WTC11 (cell line): ENCODE measurements at regions not wholly inside any gene's neighbourhood (a gene's known extent, or its start where the extent isn't known, plus 50 kb on each side); places are given as distances from the start of the nearest gene placed in this dataset.

ENCODE experiments used
- ATAC-seq: fragments of 200-7000 bp; cut with Tn5 transposase; 2 replicates; pipeline ENCODE4 v1.10.0; 2021; ENCODE audit warnings: mild to moderate bottlenecking, moderate library complexity
- CTCF ChIA-PET: fragments of 300-600 bp; sonication (Branson Sonifier 250); formaldehyde crosslinking; loops from one replicate; lab custom pipeline; 2021; ENCODE audit warnings: antibody characterized with exemption; lab: Charles Lee
- POLR2A ChIA-PET: fragments of 350-600 bp; sonication (Branson Sonifier 250); formaldehyde crosslinking; loops from one replicate; lab custom pipeline; 2021; ENCODE audit warnings: antibody characterized with exemption; lab: Charles Lee
- DNase-seq: peaks from one replicate; pipeline ENCODE4 v3.0.0; 2021; ENCODE audit warnings: low spot score
- H3K27ac Mint-ChIP-seq: 2 replicates; pipeline ENCODE4 v1.8.0; 2021; ENCODE audit warnings: mixed read lengths
- H3K27me3 Mint-ChIP-seq: 2 replicates; pipeline ENCODE4 v1.8.0; 2021; ENCODE audit warnings: low read depth, mild to moderate bottlenecking, moderate library complexity, mixed read lengths
- H3K36me3 Mint-ChIP-seq: 2 replicates; pipeline ENCODE4 v1.8.0; 2021; ENCODE audit warnings: mixed read lengths
- H3K4me1 Mint-ChIP-seq: 2 replicates; pipeline ENCODE4 v1.8.0; 2022; ENCODE audit warnings: mixed read lengths
- H3K4me3 Mint-ChIP-seq: 2 replicates; pipeline ENCODE4 v1.8.0; 2021; ENCODE audit warnings: mild to moderate bottlenecking, moderate library complexity, mixed read lengths
- H3K9me3 Mint-ChIP-seq: 2 replicates; pipeline ENCODE4 v1.8.0; 2021; ENCODE audit warnings: mixed read lengths
- ATF1 ChIP-seq: sonication (generic); formaldehyde crosslinking; IDR thresholded peaks from 2 replicates; pipeline ENCODE4 v1.8.1; 2023; ENCODE audit warnings: mild to moderate bottlenecking, moderate library complexity, missing genetic modification reagents
- CREB1 ChIP-seq: sonication (generic); formaldehyde crosslinking; IDR thresholded peaks from 2 replicates; pipeline ENCODE4 v1.8.0; 2023; ENCODE audit warnings: mild to moderate bottlenecking, missing genetic modification reagents
- EMX1 ChIP-seq: fragments of 250-450 bp; sonication (Bioruptor Pico); IDR thresholded peaks from 2 replicates; pipeline ENCODE4 v1.8.0; 2021; ENCODE audit warnings: mild to moderate bottlenecking
- ESRRA ChIP-seq: sonication (generic); formaldehyde crosslinking; IDR thresholded peaks from 2 replicates; pipeline ENCODE4 v1.8.1; 2022; ENCODE audit warnings: mild to moderate bottlenecking, missing genetic modification reagents, borderline replicate concordance
- GABPB1 ChIP-seq: sonication (generic); formaldehyde crosslinking; IDR thresholded peaks from 2 replicates; pipeline ENCODE4 v1.8.1; 2023; ENCODE audit warnings: mild to moderate bottlenecking, missing genetic modification reagents
- HMGA2 ChIP-seq: fragments of 250-450 bp; sonication (Bioruptor Pico); IDR thresholded peaks from 2 replicates; pipeline ENCODE4 v1.4.0; 2021; ENCODE audit warnings: mild to moderate bottlenecking, moderate library complexity
- JAZF1 ChIP-seq: fragments of 250-450 bp; sonication (Bioruptor Pico); IDR thresholded peaks from 2 replicates; pipeline ENCODE4 v1.9.0; 2021; ENCODE audit warnings: moderate library complexity, mild to moderate bottlenecking, inconsistent platforms
- NFATC4 ChIP-seq: fragments of 250-450 bp; sonication (Bioruptor Pico); IDR thresholded peaks from 2 replicates; pipeline ENCODE4 v1.9.0; 2021; ENCODE audit warnings: mild to moderate bottlenecking
- NR1H2 ChIP-seq: sonication (generic); formaldehyde crosslinking; IDR thresholded peaks from 2 replicates; pipeline ENCODE4 v1.9.0; 2021; ENCODE audit warnings: mild to moderate bottlenecking, moderate library complexity, missing genetic modification reagents
- NR2C2 ChIP-seq: sonication (generic); formaldehyde crosslinking; IDR thresholded peaks from 2 replicates; pipeline ENCODE4 v1.8.0; 2022; ENCODE audit warnings: mild to moderate bottlenecking, missing genetic modification reagents
- RELA ChIP-seq: sonication (generic); formaldehyde crosslinking; IDR thresholded peaks from 2 replicates; pipeline ENCODE4 v1.8.1; 2022; ENCODE audit warnings: missing genetic modification reagents, mild to moderate bottlenecking, borderline replicate concordance
- RORB ChIP-seq: fragments of 250-450 bp; sonication (Bioruptor Pico); IDR thresholded peaks from 2 replicates; pipeline ENCODE4 v1.9.0; 2021; ENCODE audit warnings: mild to moderate bottlenecking
- SMAD4 ChIP-seq: sonication (generic); formaldehyde crosslinking; IDR thresholded peaks from 2 replicates; pipeline ENCODE4 v1.8.0; 2022; ENCODE audit warnings: mild to moderate bottlenecking, missing genetic modification reagents
- TCF7 ChIP-seq: sonication (generic); formaldehyde crosslinking; IDR thresholded peaks from 2 replicates; pipeline ENCODE4 v1.8.0; 2022; ENCODE audit warnings: mild to moderate bottlenecking, low read depth, missing genetic modification reagents, moderate library complexity
- ZBTB21 ChIP-seq: sonication (generic); formaldehyde crosslinking; IDR thresholded peaks from 2 replicates; pipeline ENCODE4 v1.8.1; 2023; ENCODE audit warnings: mild to moderate bottlenecking, missing genetic modification reagents, borderline replicate concordance
- ZNF219 ChIP-seq: sonication (generic); formaldehyde crosslinking; IDR thresholded peaks from 2 replicates; pipeline ENCODE4 v1.8.0; 2023; ENCODE audit warnings: missing genetic modification reagents, mild to moderate bottlenecking, borderline replicate concordance
- ZNF317 ChIP-seq: sonication (generic); formaldehyde crosslinking; IDR thresholded peaks from 2 replicates; pipeline ENCODE4 v1.8.1; 2023; ENCODE audit warnings: low read depth, mild to moderate bottlenecking, moderate library complexity, missing genetic modification reagents, borderline replicate concordance
- TF ChIP-seq, protein P1 (sequence below): fragments of 250-450 bp; sonication (Bioruptor Pico); IDR thresholded peaks from 2 replicates; pipeline ENCODE4 v2.1.2; 2022; ENCODE audit warnings: mild to moderate bottlenecking, moderate library complexity
- TF ChIP-seq, protein P2 (sequence below): fragments of 250-450 bp; sonication (Bioruptor Pico); IDR thresholded peaks from 2 replicates; pipeline ENCODE4 v1.9.0; 2021; ENCODE audit warnings: mild to moderate bottlenecking
- TF ChIP-seq, protein P3 (sequence below): sonication (generic); formaldehyde crosslinking; IDR thresholded peaks from 2 replicates; pipeline ENCODE4 v1.8.0; 2022; ENCODE audit warnings: mild to moderate bottlenecking, missing genetic modification reagents
- TF ChIP-seq, protein P4 (sequence below): sonication (generic); formaldehyde crosslinking; IDR thresholded peaks from 2 replicates; pipeline ENCODE4 v1.8.0; 2022; ENCODE audit warnings: missing genetic modification reagents

DNA sequence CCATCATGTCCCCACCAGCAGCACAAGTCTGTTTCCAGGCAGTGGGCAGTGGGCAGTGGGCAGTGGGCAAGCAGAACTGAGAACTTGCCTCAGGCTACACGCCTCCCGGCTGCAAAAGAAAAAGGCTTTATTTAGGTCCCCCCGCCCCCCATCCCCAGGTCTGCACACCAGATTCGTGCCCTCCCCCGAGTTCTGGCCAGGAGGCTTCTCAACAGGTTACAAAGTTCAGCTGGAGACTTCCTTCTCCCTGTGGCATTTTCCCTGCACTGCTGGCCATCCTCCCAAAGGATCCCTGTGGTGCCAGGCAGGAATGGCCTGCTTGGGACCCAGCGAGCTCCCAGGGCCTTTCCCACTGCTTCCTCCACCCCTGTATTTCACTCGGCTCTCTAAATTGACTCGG, 97.0 kb upstream of the TRIM2 start:
- Mint-ChIP-seq H3K4me3 (no peak overlapping the region), H3K36me3 (peaks cover 14% of the 10 kb centered on the region; the same call in 1 of the 2 replicates), H3K27me3 (peaks cover 7% of the 10 kb centered on the region), H3K4me1 (peaks cover 9% of the 10 kb centered on the region), H3K27ac (no peak overlapping the region), H3K9me3 (peaks cover 26% of the 10 kb centered on the region)
- ATAC-seq (no peak), DNase-seq (no peak)
- TF ChIP-seq RORB (no peak), ESRRA (CRISPR knock-in tag) (no peak), ZNF317 (CRISPR knock-in tag) (no peak), ZBTB21 (no peak)
- ChIA-PET POLR2A (no interaction called here), CTCF (interaction anchor here (0.6 to 2.0 kb wide), 4 partner anchors 19 to 112 kb away, joined by 3 to 8 read pairs (median 5); no protein-coding TSS in a partner anchor)

DNA sequence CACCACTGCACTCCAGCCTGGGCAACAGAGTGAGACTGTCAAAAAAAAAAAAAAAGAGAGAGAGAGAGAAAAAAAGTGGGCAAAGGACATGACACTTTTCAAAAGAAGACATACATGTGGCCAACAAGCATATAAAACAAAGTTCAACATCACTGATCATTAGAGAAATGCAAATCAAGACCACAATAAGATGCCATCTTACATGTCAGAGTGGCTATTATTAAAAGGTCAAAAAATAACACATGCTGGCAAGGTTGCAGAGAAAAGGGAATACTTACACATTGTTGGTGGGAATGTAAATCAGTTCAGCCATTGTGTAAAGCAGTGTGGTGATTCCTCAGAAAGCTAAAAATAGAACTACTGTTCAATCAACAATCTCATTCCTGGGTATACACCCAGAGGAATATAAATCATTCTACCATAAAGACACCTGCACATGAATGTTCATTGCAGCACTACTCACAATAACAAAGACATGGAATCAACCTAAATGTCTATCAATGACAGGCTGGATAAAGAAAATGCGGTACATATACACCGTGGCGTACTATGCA, 94.9 kb upstream of the TRIM2 start:
- Mint-ChIP-seq H3K4me3 (no peak overlapping the region), H3K36me3 (peaks cover 14% of the 10 kb centered on the region; the same call in 1 of the 2 replicates), H3K4me1 (peaks cover 9% of the 10 kb centered on the region), H3K27ac (no peak overlapping the region)
- no peak for ATAC-seq
- ChIA-PET POLR2A (no interaction called here), CTCF (interaction anchor here (0.5 to 2.0 kb wide), 3 partner anchors 17 to 266 kb away, joined by 3 to 6 read pairs (median 4); no protein-coding TSS in a partner anchor)
- no peak for DNase-seq
- TF ChIP-seq CREB1 (CRISPR knock-in tag) (no peak), JAZF1 (CRISPR knock-in tag) (no peak), ZNF219 (no peak), EMX1 (no peak), ATF1 (no peak), GABPB1 (CRISPR knock-in tag) (no peak), NR2C2 (no peak), ESRRA (CRISPR knock-in tag) (no peak)
- TF ChIP-seq, protein P1, sequence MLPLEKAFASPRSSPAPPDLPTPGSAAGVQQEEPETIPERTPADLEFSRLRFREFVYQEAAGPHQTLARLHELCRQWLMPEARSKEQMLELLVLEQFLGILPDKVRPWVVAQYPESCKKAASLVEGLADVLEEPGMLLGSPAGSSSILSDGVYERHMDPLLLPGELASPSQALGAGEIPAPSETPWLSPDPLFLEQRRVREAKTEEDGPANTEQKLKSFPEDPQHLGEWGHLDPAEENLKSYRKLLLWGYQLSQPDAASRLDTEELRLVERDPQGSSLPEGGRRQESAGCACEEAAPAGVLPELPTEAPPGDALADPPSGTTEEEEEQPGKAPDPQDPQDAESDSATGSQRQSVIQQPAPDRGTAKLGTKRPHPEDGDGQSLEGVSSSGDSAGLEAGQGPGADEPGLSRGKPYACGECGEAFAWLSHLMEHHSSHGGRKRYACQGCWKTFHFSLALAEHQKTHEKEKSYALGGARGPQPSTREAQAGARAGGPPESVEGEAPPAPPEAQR (CRISPR knock-in tag), result no peak
- TF ChIP-seq, protein P2, sequence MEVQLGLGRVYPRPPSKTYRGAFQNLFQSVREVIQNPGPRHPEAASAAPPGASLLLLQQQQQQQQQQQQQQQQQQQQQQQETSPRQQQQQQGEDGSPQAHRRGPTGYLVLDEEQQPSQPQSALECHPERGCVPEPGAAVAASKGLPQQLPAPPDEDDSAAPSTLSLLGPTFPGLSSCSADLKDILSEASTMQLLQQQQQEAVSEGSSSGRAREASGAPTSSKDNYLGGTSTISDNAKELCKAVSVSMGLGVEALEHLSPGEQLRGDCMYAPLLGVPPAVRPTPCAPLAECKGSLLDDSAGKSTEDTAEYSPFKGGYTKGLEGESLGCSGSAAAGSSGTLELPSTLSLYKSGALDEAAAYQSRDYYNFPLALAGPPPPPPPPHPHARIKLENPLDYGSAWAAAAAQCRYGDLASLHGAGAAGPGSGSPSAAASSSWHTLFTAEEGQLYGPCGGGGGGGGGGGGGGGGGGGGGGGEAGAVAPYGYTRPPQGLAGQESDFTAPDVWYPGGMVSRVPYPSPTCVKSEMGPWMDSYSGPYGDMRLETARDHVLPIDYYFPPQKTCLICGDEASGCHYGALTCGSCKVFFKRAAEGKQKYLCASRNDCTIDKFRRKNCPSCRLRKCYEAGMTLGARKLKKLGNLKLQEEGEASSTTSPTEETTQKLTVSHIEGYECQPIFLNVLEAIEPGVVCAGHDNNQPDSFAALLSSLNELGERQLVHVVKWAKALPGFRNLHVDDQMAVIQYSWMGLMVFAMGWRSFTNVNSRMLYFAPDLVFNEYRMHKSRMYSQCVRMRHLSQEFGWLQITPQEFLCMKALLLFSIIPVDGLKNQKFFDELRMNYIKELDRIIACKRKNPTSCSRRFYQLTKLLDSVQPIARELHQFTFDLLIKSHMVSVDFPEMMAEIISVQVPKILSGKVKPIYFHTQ (CRISPR knock-in tag), result no peak
- TF ChIP-seq, all 79 proteins: peak for 0
- Mint-ChIP-seq H3K27me3 (peaks cover 7% of the 10 kb centered on the region), H3K9me3 (peaks cover 25% of the 10 kb centered on the region)

DNA sequence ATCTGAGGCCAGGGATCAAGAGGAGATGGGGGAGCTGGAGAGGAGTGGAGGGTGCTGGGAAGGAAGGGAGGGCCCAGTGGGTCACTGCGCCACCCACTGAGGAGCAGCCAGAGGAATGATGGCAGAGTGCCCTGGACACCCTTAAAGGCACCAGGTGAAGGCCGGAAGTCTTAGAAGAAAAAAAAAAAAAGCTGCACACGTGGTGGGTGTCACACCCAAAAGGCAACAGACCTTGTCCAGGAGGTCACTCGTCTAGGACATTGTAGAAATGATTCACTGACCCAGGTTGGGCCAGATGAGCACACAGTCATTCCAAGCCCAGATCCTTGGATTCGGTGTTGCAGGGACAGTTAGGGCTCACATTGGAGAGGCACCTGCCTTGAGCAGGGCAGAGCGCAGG, 93.5 kb upstream of the TRIM2 start:
- Mint-ChIP-seq H3K9me3 (peaks cover 11% of the 10 kb centered on the region), H3K27me3 (peaks cover 4% of the 10 kb centered on the region), H3K4me1 (peaks cover 9% of the 10 kb centered on the region), H3K4me3 (no peak overlapping the region), H3K27ac (no peak overlapping the region), H3K36me3 (peaks cover 5% of the 10 kb centered on the region; the same call in 1 of the 2 replicates)
- ChIA-PET POLR2A (interaction anchor here (0.5 kb wide), 1 partner anchor 314 kb away, joined by 4 read pairs; no protein-coding TSS in a partner anchor), CTCF (interaction anchor here (0.6 to 1.5 kb wide), 2 partner anchors 10 to 27 kb away, joined by 4 read pairs; no protein-coding TSS in a partner anchor)
- ATAC-seq (no peak), DNase-seq (no peak)
- TF ChIP-seq RORB (no peak), SMAD4 (CRISPR knock-in tag) (no peak), NR1H2 (CRISPR knock-in tag) (no peak), GABPB1 (CRISPR knock-in tag) (no peak), NFATC4 (CRISPR knock-in tag) (no peak), HMGA2 (CRISPR knock-in tag) (no peak), ESRRA (CRISPR knock-in tag) (no peak), TCF7 (CRISPR knock-in tag) (no peak), RELA (CRISPR knock-in tag) (no peak), CREB1 (CRISPR knock-in tag) (no peak)
- TF ChIP-seq, protein P3, sequence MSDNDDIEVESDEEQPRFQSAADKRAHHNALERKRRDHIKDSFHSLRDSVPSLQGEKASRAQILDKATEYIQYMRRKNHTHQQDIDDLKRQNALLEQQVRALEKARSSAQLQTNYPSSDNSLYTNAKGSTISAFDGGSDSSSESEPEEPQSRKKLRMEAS (CRISPR knock-in tag), result no peak
- TF ChIP-seq, protein P4, sequence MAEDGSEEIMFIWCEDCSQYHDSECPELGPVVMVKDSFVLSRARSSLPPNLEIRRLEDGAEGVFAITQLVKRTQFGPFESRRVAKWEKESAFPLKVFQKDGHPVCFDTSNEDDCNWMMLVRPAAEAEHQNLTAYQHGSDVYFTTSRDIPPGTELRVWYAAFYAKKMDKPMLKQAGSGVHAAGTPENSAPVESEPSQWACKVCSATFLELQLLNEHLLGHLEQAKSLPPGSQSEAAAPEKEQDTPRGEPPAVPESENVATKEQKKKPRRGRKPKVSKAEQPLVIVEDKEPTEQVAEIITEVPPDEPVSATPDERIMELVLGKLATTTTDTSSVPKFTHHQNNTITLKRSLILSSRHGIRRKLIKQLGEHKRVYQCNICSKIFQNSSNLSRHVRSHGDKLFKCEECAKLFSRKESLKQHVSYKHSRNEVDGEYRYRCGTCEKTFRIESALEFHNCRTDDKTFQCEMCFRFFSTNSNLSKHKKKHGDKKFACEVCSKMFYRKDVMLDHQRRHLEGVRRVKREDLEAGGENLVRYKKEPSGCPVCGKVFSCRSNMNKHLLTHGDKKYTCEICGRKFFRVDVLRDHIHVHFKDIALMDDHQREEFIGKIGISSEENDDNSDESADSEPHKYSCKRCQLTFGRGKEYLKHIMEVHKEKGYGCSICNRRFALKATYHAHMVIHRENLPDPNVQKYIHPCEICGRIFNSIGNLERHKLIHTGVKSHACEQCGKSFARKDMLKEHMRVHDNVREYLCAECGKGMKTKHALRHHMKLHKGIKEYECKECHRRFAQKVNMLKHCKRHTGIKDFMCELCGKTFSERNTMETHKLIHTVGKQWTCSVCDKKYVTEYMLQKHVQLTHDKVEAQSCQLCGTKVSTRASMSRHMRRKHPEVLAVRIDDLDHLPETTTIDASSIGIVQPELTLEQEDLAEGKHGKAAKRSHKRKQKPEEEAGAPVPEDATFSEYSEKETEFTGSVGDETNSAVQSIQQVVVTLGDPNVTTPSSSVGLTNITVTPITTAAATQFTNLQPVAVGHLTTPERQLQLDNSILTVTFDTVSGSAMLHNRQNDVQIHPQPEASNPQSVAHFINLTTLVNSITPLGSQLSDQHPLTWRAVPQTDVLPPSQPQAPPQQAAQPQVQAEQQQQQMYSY (CRISPR knock-in tag), result no peak
- TF ChIP-seq, protein P2 (CRISPR knock-in tag), result no peak
